ENCODE measurements at regions not wholly inside any gene's neighbourhood (a gene's known extent, or its start where the extent isn't known, plus 50 kb on each side); places are given as distances from the start of the nearest gene placed in this dataset.

- H3K4me1 ChIP-seq (ENCODE audit: control insufficient read depth in 4 of 4, insufficient read depth in 4 of 4, low read length in 3 of 4), result no peaks in the 10 kb centered on the region
- H3K27me3 ChIP-seq (ENCODE audit: control insufficient read depth in 4 of 4, insufficient read depth in 4 of 4, low read length in 3 of 4), result no peaks in the 10 kb centered on the region
- no peak for DNase-seq (ENCODE audit: low spot score)
- H3K9ac ChIP-seq (ENCODE audit: low read depth in 1 of 2, low read length in 2 of 2), result no peak overlapping the region
- H3K4me3 ChIP-seq (ENCODE audit: low read depth in 1 of 3, low read length in 3 of 3), result no peak overlapping the region
- no peak overlapping the region for H3K27ac ChIP-seq (ENCODE audit: low read depth in 1 of 2, low read length in 2 of 2)
- WGBS, result 87% methylated on average over 5 of the region's 5 CpGs
- TF ChIP-seq ATF3 (IDR thresholded peaks at IDR 0.05) (no peak), ZBTB33 (IDR thresholded peaks at IDR 0.05) (no peak), HNF4G (IDR thresholded peaks at IDR 0.05) (no peak), EGR1 (IDR thresholded peaks at IDR 0.05; ENCODE audit: low read depth in 2 of 2) (no peak), RAD21 (IDR thresholded peaks at IDR 0.05) (no peak), SP1 (IDR thresholded peaks at IDR 0.05) (no peak), FOXA2 (IDR thresholded peaks at IDR 0.05) (no peak), MAX (IDR thresholded peaks at IDR 0.05) (no peak)
- H3K36me3 ChIP-seq (ENCODE audit: control insufficient read depth in 4 of 4, insufficient read depth in 3 of 4, low read depth in 1 of 4, low read length in 3 of 4), result no peaks in the 10 kb centered on the region
- no peaks in the 10 kb centered on the region for H3K9me3 ChIP-seq (ENCODE audit: control insufficient read depth in 4 of 4, low read length in 3 of 4)
Measured at GRCh38 chr10:108303149-108303548, 1138.6 kb upstream of the SORCS1 start.

GRCh38 chr10:108301002-108301401 lies 1136.5 kb upstream of the SORCS1 start:
- Histone ChIP-seq H3K27ac (ENCODE audit: low read depth in 1 of 2, low read length in 2 of 2) (no peak overlapping the region), H3K27me3 (ENCODE audit: control insufficient read depth in 4 of 4, insufficient read depth in 4 of 4, low read length in 3 of 4) (no peaks in the 10 kb centered on the region), H3K9me3 (ENCODE audit: control insufficient read depth in 4 of 4, low read length in 3 of 4) (no peaks in the 10 kb centered on the region), H3K4me3 (ENCODE audit: low read depth in 1 of 3, low read length in 3 of 3) (no peak overlapping the region), H3K4me1 (ENCODE audit: control insufficient read depth in 4 of 4, insufficient read depth in 4 of 4, low read length in 3 of 4) (no peaks in the 10 kb centered on the region), H3K36me3 (ENCODE audit: control insufficient read depth in 4 of 4, insufficient read depth in 3 of 4, low read depth in 1 of 4, low read length in 3 of 4) (no peaks in the 10 kb centered on the region), H3K9ac (ENCODE audit: low read depth in 1 of 2, low read length in 2 of 2) (no peak overlapping the region)
- 42% methylated on average over 3 of the region's 3 CpGs for WGBS
- DNase-seq (ENCODE audit: low spot score), result no peak
- TF ChIP-seq ZBTB33 (IDR thresholded peaks at IDR 0.05) (no peak), RXRA (IDR thresholded peaks at IDR 0.05) (no peak), REST (IDR thresholded peaks at IDR 0.05) (no peak), EGR1 (IDR thresholded peaks at IDR 0.05; ENCODE audit: low read depth in 2 of 2) (no peak), ATF3 (IDR thresholded peaks at IDR 0.05) (no peak), MAX (IDR thresholded peaks at IDR 0.05) (no peak), GABPA (IDR thresholded peaks at IDR 0.05 in 1 of 2, conservative IDR thresholded peaks at IDR 0.05 in 1 of 2) (no peak), JUND (IDR thresholded peaks at IDR 0.05) (no peak), RAD21 (IDR thresholded peaks at IDR 0.05) (no peak), SP1 (IDR thresholded peaks at IDR 0.05) (no peak), CTCF (IDR thresholded peaks at IDR 0.05; ENCODE audit: low read depth, low read length, missing input control) (no peak), FOXA1 (IDR thresholded peaks at IDR 0.05) (no peak), NR2F2 (IDR thresholded peaks at IDR 0.05) (no peak), FOXA2 (IDR thresholded peaks at IDR 0.05) (no peak), YY1 (IDR thresholded peaks at IDR 0.05) (no peak), HNF4G (IDR thresholded peaks at IDR 0.05) (no peak), HNF4A (conservative IDR thresholded peaks at IDR 0.05) (no peak)

Measured in liver (tissue), 8 donors.